HL-60 (cell line): ENCODE measurements at regions not wholly inside any gene's neighbourhood (a gene's known extent, or its start where the extent isn't known, plus 50 kb on each side); places are given as distances from the start of the nearest gene placed in this dataset.

ENCODE experiments used
- DNase-seq, 2 experiments: peaks; one replicate each; pipeline ENCODE4 v3.0.0-alpha.2; 2010 to 2020; ENCODE audit warnings: low read depth in 1 of 2, low spot score in 1 of 2
- H3K27ac ChIP-seq: fragments of 250-450 bp; sonication (Bioruptor Pico); replicated peaks from 2 replicates; pipeline ENCODE4 v1.5.1; 2020; ENCODE audit warnings: mild to moderate bottlenecking, moderate library complexity
- H3K27me3 ChIP-seq: fragments of 250-450 bp; sonication (Bioruptor Pico); 2 replicates; pipeline ENCODE4 v1.5.1; 2021; ENCODE audit warnings: mild to moderate bottlenecking, moderate library complexity; ENCODE audit not compliant: insufficient read depth, poor library complexity, severe bottlenecking
- H3K4me3 ChIP-seq: replicated peaks from 2 replicates; pipeline ENCODE4 v1.5.1; 2011; ENCODE audit warnings: mild to moderate bottlenecking, control low read depth, low read length; ENCODE audit not compliant: insufficient read depth
- CTCF ChIP-seq: IDR thresholded peaks from one replicate; pipeline ENCODE4 v1.5.1; 2011; ENCODE audit warnings: low read length, control low read depth, inconsistent platforms; ENCODE audit not compliant: insufficient read depth
- GABPA ChIP-seq: IDR thresholded peaks from 2 replicates; pipeline ENCODE4 v1.6.1; 2012; ENCODE audit warnings: low read depth
- POLR2AphosphoS5 ChIP-seq: IDR thresholded peaks from 2 replicates; pipeline ENCODE4 v1.6.1; 2012; ENCODE audit warnings: low read depth
- REST ChIP-seq: IDR thresholded peaks from 2 replicates; pipeline ENCODE4 v1.6.1; 2012; ENCODE audit warnings: low read depth; ENCODE audit not compliant: insufficient replicate concordance
- SPI1 ChIP-seq: IDR thresholded peaks from 2 replicates; pipeline ENCODE4 v1.6.1; 2012; ENCODE audit warnings: low read depth, mild to moderate bottlenecking, borderline replicate concordance

GRCh38 chr9:120235081-120235480, 344.9 kb downstream of the CDK5RAP2 start:
- no peak overlapping the region for H3K27ac ChIP-seq
- no peaks in the 10 kb centered on the region for H3K27me3 ChIP-seq
- no peak for TF ChIP-seq REST
- no peak for TF ChIP-seq POLR2AphosphoS5
- no peak for TF ChIP-seq CTCF
- no peak for TF ChIP-seq SPI1
- TF ChIP-seq GABPA: no peak
- no peak overlapping the region for H3K4me3 ChIP-seq
- no peak for DNase-seq

- no peak overlapping the region for H3K4me3 ChIP-seq
- no peak for DNase-seq
- no peak overlapping the region for H3K27ac ChIP-seq
- TF ChIP-seq GABPA (no peak), CTCF (no peak), SPI1 (no peak), REST (no peak), POLR2AphosphoS5 (no peak)
- no peaks in the 10 kb centered on the region for H3K27me3 ChIP-seq
Measured at GRCh38 chr9:120230227-120230626, 349.7 kb downstream of the CDK5RAP2 start.

- Histone ChIP-seq H3K27ac (no peak overlapping the region), H3K4me3 (no peak overlapping the region), H3K27me3 (no peaks in the 10 kb centered on the region)
- TF ChIP-seq SPI1: no peak
- no peak for TF ChIP-seq REST
- no peak for TF ChIP-seq CTCF
- TF ChIP-seq POLR2AphosphoS5: no peak
- TF ChIP-seq GABPA: no peak
- no peak for DNase-seq
Measured at GRCh38 chr9:120221844-120222243, 358.1 kb downstream of the CDK5RAP2 start.
